Naive thymus-derived CD8-positive, alpha-beta T cell (primary cell): ENCODE measurements at regions not wholly inside any gene's neighbourhood (a gene's known extent, or its start where the extent isn't known, plus 50 kb on each side); places are given as distances from the start of the nearest gene placed in this dataset.

ENCODE experiments used
- ATAC-seq, 2 donors: fragments of 150-1000 bp; cut with Tn5 transposase in 1 of 2; sonication (Bioruptor Pico), chemical (Tn5 transposase) in 1 of 2; 1 replicate in 1 of 2; 2 replicates in 1 of 2; pipeline ENCODE4 v1.10.0; 2021; ENCODE audit warnings: mild to moderate bottlenecking in 2 of 2, moderate library complexity in 2 of 2
- POLR2A ChIA-PET: fragments of 350-600 bp; sonication (Branson Sonifier 250); formaldehyde crosslinking; loops from one replicate; lab custom pipeline; 2021; ENCODE audit warnings: antibody characterized with exemption; lab: Charles Lee
- DNase-seq, 10 donors: peaks; one replicate each; pipeline versions ENCODE4 v3.0.0 to v3.0.0-alpha.2; 2020 to 2022
- H3K27ac Mint-ChIP-seq, 10 donors: one replicate each; pipeline ENCODE4 v1.8.0; 2020 to 2022; ENCODE audit warnings: mild to moderate bottlenecking in 10 of 10, mixed read lengths in 10 of 10, moderate library complexity in 4 of 10, inconsistent platforms in 1 of 10
- H3K27me3 Mint-ChIP-seq, 5 donors: one replicate each; pipeline ENCODE4 v1.8.0; 2021 to 2022; ENCODE audit warnings: mixed read lengths in 5 of 5
- H3K36me3 Mint-ChIP-seq, 3 donors: one replicate each; pipeline ENCODE4 v1.8.0; 2020 to 2022; ENCODE audit warnings: mixed read lengths in 3 of 3, mild to moderate bottlenecking in 2 of 3, inconsistent platforms in 1 of 3
- H3K4me1 Mint-ChIP-seq, 4 donors: one replicate each; pipeline ENCODE4 v1.8.0; 2021 to 2022; ENCODE audit warnings: mixed read lengths in 4 of 4
- H3K4me3 Mint-ChIP-seq, 10 donors: one replicate each; pipeline ENCODE4 v1.8.0; 2020 to 2022; ENCODE audit warnings: mild to moderate bottlenecking in 10 of 10, mixed read lengths in 10 of 10, moderate library complexity in 6 of 10, inconsistent platforms in 1 of 10
- H3K9me3 Mint-ChIP-seq, 9 donors: one replicate each; pipeline ENCODE4 v1.8.0; 2020 to 2022; ENCODE audit warnings: mixed read lengths in 9 of 9, mild to moderate bottlenecking in 3 of 9, inconsistent platforms in 1 of 9, moderate library complexity in 1 of 9

GRCh38 chr15:58340176-58340575, 91.6 kb upstream of the LIPC start:
- DNase-seq (no peak), ATAC-seq (no peak)
- no peak overlapping the region for H3K27ac Mint-ChIP-seq
- H3K27me3 Mint-ChIP-seq: no peaks in the 10 kb centered on the region
- no peak overlapping the region for H3K4me3 Mint-ChIP-seq
- POLR2A ChIA-PET: interaction anchor here (1.1 kb wide), 1 partner anchor 11 kb away, joined by 3 read pairs; no protein-coding TSS in a partner anchor
- peaks cover 0 to 2% (median 0%) of the 10 kb centered on the region in 9 donors for H3K9me3 Mint-ChIP-seq
- H3K4me1 Mint-ChIP-seq: no peaks in the 10 kb centered on the region
- no peaks in the 10 kb centered on the region for H3K36me3 Mint-ChIP-seq

GRCh38 chr15:58342508-58342907, 89.3 kb upstream of the LIPC start:
- no peaks in the 10 kb centered on the region for H3K36me3 Mint-ChIP-seq
- no peak overlapping the region for H3K27ac Mint-ChIP-seq
- no peaks in the 10 kb centered on the region for H3K27me3 Mint-ChIP-seq
- H3K9me3 Mint-ChIP-seq: no peaks in the 10 kb centered on the region
- POLR2A ChIA-PET: no interaction called here
- ATAC-seq (no peak), DNase-seq (no peak)
- H3K4me1 Mint-ChIP-seq: peaks cover 0 to 2% (median 0%) of the 10 kb centered on the region in 4 donors
- H3K4me3 Mint-ChIP-seq: no peak overlapping the region

GRCh38 chr15:58344213-58345070, 87.3 kb upstream of the LIPC start:
- ATAC-seq (no peak), DNase-seq (no peak)
- Mint-ChIP-seq H3K4me3 (no peak overlapping the region), H3K9me3 (peaks cover 0 to 3% (median 0%) of the 10 kb centered on the region in 9 donors), H3K27ac (no peak overlapping the region), H3K36me3 (no peaks in the 10 kb centered on the region), H3K27me3 (no peaks in the 10 kb centered on the region), H3K4me1 (peaks cover 0 to 5% (median under 1%) of the 10 kb centered on the region in 4 donors)
- POLR2A ChIA-PET: no interaction called here

GRCh38 chr15:58346361-58346760, 85.4 kb upstream of the LIPC start:
- ATAC-seq (no peak), DNase-seq (no peak)
- Mint-ChIP-seq H3K27me3 (no peaks in the 10 kb centered on the region), H3K4me1 (peaks cover 0 to 5% (median under 1%) of the 10 kb centered on the region in 4 donors), H3K4me3 (no peak overlapping the region), H3K9me3 (peaks cover 0 to 3% (median 0%) of the 10 kb centered on the region in 9 donors), H3K27ac (no peak overlapping the region), H3K36me3 (no peaks in the 10 kb centered on the region)
- POLR2A ChIA-PET: no interaction called here

GRCh38 chr15:58348095-58348812, 83.5 kb upstream of the LIPC start:
- H3K4me1 Mint-ChIP-seq: peaks cover 0 to 5% (median under 1%) of the 10 kb centered on the region in 4 donors
- no peak overlapping the region for H3K27ac Mint-ChIP-seq
- POLR2A ChIA-PET: interaction anchor here (0.6 to 1.0 kb wide), 2 partner anchors 10 to 27 kb away, joined by 3 read pairs; no protein-coding TSS in a partner anchor
- no peak overlapping the region for H3K4me3 Mint-ChIP-seq
- H3K27me3 Mint-ChIP-seq: peaks cover 0 to 3% (median 0%) of the 10 kb centered on the region in 5 donors
- H3K9me3 Mint-ChIP-seq: peaks cover 0 to 3% (median 0%) of the 10 kb centered on the region in 9 donors
- DNase-seq (no peak), ATAC-seq (no peak)
- no peaks in the 10 kb centered on the region for H3K36me3 Mint-ChIP-seq

- peaks cover 0 to 3% (median 0%) of the 10 kb centered on the region in 9 donors for H3K9me3 Mint-ChIP-seq
- no peak overlapping the region for H3K27ac Mint-ChIP-seq
- peaks cover 0 to 3% (median 0%) of the 10 kb centered on the region in 5 donors for H3K27me3 Mint-ChIP-seq
- no peak overlapping the region for H3K4me3 Mint-ChIP-seq
- POLR2A ChIA-PET: interaction anchor here (0.9 kb wide), 1 partner anchor 12 kb away, joined by 3 read pairs; no protein-coding TSS in a partner anchor
- peaks cover 3 to 9% (median 6%) of the 10 kb centered on the region in 4 donors for H3K4me1 Mint-ChIP-seq
- no peak for DNase-seq
- no peaks in the 10 kb centered on the region for H3K36me3 Mint-ChIP-seq
- no peak for ATAC-seq
Measured at GRCh38 chr15:58352026-58352929, 79.5 kb upstream of the LIPC start.

GRCh38 chr15:58355382-58355971, 76.3 kb upstream of the LIPC start:
- H3K4me1 Mint-ChIP-seq: peaks cover 18 to 30% (median 27%) of the 10 kb centered on the region in 4 donors
- DNase-seq (no peak), ATAC-seq (no peak)
- no peaks in the 10 kb centered on the region for H3K36me3 Mint-ChIP-seq
- peaks cover 0 to 3% (median 0%) of the 10 kb centered on the region in 5 donors for H3K27me3 Mint-ChIP-seq
- H3K4me3 Mint-ChIP-seq: no peak overlapping the region
- H3K9me3 Mint-ChIP-seq: no peaks in the 10 kb centered on the region
- POLR2A ChIA-PET: no interaction called here
- peak overlapping the region in 3 of 10 donors; percentile 49 to 75 (median 56) for H3K27ac Mint-ChIP-seq

GRCh38 chr15:58355973-58356372, 75.8 kb upstream of the LIPC start:
- H3K4me1 Mint-ChIP-seq: peaks cover 18 to 30% (median 27%) of the 10 kb centered on the region in 4 donors
- no peak for ATAC-seq
- H3K4me3 Mint-ChIP-seq: no peak overlapping the region
- POLR2A ChIA-PET: no interaction called here
- H3K27me3 Mint-ChIP-seq: peaks cover 0 to 3% (median 0%) of the 10 kb centered on the region in 5 donors
- no peaks in the 10 kb centered on the region for H3K9me3 Mint-ChIP-seq
- DNase-seq: no peak
- H3K27ac Mint-ChIP-seq: peak overlapping the region in 2 of 10 donors; percentile 56 to 75
- no peaks in the 10 kb centered on the region for H3K36me3 Mint-ChIP-seq

GRCh38 chr15:58357529-58358476, 74.0 kb upstream of the LIPC start:
- peak in 8 of 10 donors; percentile 40 to 77 (median 66) for DNase-seq
- Mint-ChIP-seq H3K4me3 (peak overlapping the region; percentile 9 to 76 (median 63)), H3K27me3 (no peaks in the 10 kb centered on the region), H3K36me3 (no peaks in the 10 kb centered on the region), H3K27ac (peak overlapping the region; percentile 72 to 93 (median 86)), H3K9me3 (no peaks in the 10 kb centered on the region), H3K4me1 (peaks cover 29 to 37% (median 34%) of the 10 kb centered on the region in 4 donors)
- peak; percentile 89 to 90 for ATAC-seq
- POLR2A ChIA-PET: interaction anchor here (1.1 to 1.9 kb wide), 4 partner anchors 10 to 127 kb away, joined by 3 to 8 read pairs (median 5); no protein-coding TSS in a partner anchor

GRCh38 chr15:58360421-58361090, 71.2 kb upstream of the LIPC start:
- ATAC-seq: no peak
- peaks cover 45 to 52% (median 47%) of the 10 kb centered on the region in 4 donors for H3K4me1 Mint-ChIP-seq

More at GRCh38 chr15:58360421-58361090, 71.2 kb upstream of the LIPC start:
- Mint-ChIP-seq H3K9me3 (peaks cover 0 to 19% (median 7%) of the 10 kb centered on the region in 9 donors), H3K36me3 (peaks cover 0 to 14% (median 10%) of the 10 kb centered on the region in 3 donors), H3K4me3 (no peak overlapping the region), H3K27ac (peak overlapping the region in 3 of 10 donors; percentile 5 to 76 (median 73)), H3K27me3 (no peaks in the 10 kb centered on the region)
- no peak for DNase-seq
- POLR2A ChIA-PET: interaction anchor here (0.6 kb wide), 1 partner anchor 158 kb away, joined by 5 read pairs; no protein-coding TSS in a partner anchor
